ENCODE measurements at regions not wholly inside any gene's neighbourhood (a gene's known extent, or its start where the extent isn't known, plus 50 kb on each side); places are given as distances from the start of the nearest gene placed in this dataset.
A peak's percentile ranks its signal among the peaks of the same experiment; 100 is the strongest.

GRCh38 chr9:91036826-91037510, 235.3 kb downstream of the SYK start:
- in situ Hi-C loops (cut with MboI; ENCODE audit: low pct_unique_long_range_greater_than_20kb, low sequenced_read_pairs): no loop called here
- DNase-seq: peak; percentile 94

GRCh38 chr9:91037511-91038482, 236.2 kb downstream of the SYK start:
- DNase-seq: no peak
- in situ Hi-C loops (cut with MboI; ENCODE audit: low pct_unique_long_range_greater_than_20kb, low sequenced_read_pairs): no loop called here

GRCh38 chr9:91038483-91039124, 237.0 kb downstream of the SYK start:
- in situ Hi-C loops (cut with MboI; ENCODE audit: low pct_unique_long_range_greater_than_20kb, low sequenced_read_pairs): no loop called here

DNA sequence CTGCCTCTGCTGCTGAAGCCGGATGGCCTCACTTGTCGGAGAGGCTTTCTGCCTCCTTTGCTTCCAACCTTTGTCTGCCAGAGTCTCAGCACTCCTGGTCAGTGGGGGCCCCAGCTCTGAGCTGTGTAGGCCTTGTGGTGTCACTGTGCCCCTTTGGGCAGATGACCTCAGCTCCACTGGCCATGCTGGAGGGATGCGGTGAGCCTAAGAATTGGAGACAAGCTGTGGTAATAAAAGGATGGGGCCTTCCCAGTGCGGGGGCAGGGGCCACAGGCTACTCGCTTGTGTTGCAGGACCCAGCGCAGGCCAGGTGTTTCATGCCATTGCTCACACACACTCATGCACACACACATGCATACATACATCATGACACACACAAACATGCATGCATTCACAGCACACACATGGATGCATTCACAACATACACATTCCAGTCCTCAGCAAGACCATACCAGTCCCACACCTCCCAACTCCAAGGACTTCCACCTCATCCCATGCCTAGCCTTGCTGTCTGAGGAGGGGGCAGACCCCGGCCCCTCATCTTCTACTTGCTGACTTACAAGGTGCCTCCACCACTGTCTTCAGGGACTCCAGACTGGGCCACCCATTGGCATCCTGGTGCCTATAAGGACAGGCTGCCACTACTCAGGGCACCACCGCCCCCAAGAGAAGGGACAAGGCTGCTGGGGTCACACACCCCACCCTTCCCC, 237.7 kb downstream of the SYK start:
- in situ Hi-C loops (cut with MboI; ENCODE audit: low pct_unique_long_range_greater_than_20kb, low sequenced_read_pairs): no loop called here
- DNase-seq: no peak

More at GRCh38 chr9:91038483-91039124, 237.0 kb downstream of the SYK start:
- DNase-seq: no peak

- DNase-seq: no peak
- in situ Hi-C loops (cut with MboI; ENCODE audit: low pct_unique_long_range_greater_than_20kb, low sequenced_read_pairs): no loop called here
Observed at GRCh38 chr9:91039835-91040140, 238.2 kb downstream of the SYK start.

DNA sequence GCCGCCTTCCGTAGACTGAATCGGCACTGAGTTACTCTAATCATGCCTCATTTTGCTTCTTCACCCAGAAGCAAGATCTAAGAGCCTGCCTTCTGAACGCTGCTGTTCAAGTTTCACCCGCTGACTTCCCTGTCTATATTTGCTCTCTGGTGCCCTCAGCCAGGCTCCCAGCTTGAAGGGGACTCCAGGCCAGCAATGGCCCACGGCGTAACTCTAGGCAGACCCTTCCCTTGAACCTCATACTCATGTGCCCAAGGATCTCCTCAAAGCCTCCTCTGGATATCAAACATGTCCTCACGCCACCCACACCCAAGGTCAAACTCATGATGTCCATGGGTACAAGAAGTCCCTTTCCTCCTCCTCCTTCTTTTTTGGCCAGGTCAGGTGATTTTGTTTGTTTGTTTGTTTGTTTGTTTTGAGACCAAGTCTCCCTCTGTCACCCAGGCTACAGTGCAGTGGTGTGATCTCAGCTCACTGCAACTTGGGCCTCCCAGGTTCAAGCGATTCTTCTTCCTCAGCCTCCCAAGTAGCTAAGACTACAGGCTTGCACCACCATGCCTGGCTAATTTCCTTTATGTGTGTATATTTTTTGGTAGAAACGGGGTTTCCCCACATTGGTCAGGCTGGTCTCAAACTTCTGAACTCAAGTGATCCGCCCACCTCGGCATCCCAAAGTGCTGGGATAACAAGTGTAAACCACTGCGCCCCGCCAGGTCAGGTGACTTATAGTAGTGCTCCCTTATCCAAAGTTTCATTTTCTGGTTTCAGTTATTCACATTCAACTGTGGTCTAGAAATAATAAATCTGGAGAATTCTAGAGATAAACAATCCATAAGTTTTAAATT, 239.0 kb downstream of the SYK start:
- in situ Hi-C loops (cut with MboI; ENCODE audit: low pct_unique_long_range_greater_than_20kb, low sequenced_read_pairs): no loop called here
- DNase-seq: no peak

GRCh38 chr9:91042024-91042423, 240.4 kb downstream of the SYK start:
- in situ Hi-C loops (cut with MboI; ENCODE audit: low pct_unique_long_range_greater_than_20kb, low sequenced_read_pairs): no loop called here
- no peak for DNase-seq

DNA sequence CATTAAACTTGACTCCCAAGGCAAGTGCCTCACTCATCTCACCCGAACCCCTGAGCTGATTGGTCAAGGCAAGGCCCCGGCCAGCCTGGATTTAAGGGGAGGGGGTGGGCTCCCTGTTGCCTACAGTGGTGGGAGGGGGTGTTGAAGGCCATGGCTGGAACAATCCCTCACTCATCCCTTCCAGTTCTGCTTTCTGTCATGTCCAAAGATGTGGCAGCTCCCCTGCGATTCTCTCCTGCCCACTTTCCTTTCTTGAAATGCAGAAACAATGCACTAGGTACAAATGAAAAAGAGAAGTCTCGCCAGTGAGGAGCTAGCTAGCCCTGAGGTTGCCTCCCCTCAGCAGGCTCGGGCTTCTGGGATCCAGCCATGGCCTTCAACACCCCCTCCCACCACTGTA, 240.9 kb downstream of the SYK start:
- DNase-seq: no peak
- in situ Hi-C loops (cut with MboI; ENCODE audit: low pct_unique_long_range_greater_than_20kb, low sequenced_read_pairs): no loop called here

GRCh38 chr9:91043056-91043810, 241.6 kb downstream of the SYK start:
- in situ Hi-C loops (cut with MboI; ENCODE audit: low pct_unique_long_range_greater_than_20kb, low sequenced_read_pairs): no loop called here
- no peak for DNase-seq

- DNase-seq: no peak
- in situ Hi-C loops (cut with MboI; ENCODE audit: low pct_unique_long_range_greater_than_20kb, low sequenced_read_pairs): no loop called here
Observed at GRCh38 chr9:91043811-91044175, 242.2 kb downstream of the SYK start.

DNA sequence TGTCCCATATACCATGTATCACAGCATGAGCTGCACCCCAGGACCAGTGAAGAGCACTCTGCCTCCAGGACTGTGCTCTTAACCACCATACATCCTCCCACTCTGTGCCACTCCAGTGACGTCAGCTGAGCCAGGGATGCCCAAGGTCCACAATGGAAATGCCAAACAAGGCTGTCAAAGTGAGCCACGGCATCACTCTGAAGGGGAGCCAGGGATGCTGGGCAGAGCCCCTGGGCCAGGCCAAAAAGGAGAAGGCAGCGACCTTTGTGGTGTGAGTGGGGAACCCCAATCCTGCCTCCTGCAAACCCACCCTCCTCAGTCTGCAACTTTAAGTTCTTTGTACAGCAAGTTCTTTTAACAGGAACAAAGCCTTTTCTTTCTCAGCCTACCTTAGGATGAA, 242.7 kb downstream of the SYK start:
- in situ Hi-C loops (cut with MboI; ENCODE audit: low pct_unique_long_range_greater_than_20kb, low sequenced_read_pairs): no loop called here
- DNase-seq: no peak

DNA sequence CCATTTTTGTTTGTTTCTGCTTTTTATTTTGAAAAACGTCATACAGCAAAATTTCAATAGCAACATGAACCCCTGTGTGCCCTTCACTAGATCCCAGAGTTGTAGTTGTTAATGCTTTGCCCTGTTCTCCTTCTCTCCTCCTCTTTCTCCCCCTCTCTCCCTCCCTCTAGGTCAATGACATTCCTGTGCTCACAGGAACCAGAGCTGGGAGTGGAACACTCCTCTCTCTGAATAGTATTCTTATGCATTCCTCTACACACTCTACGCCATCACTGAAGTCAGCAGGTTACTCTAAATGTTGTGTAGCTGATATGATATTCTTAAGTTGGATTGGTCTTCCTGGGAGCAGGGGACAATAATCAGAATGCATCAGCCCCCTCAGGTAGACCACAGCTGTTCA, 243.4 kb downstream of the SYK start:
- in situ Hi-C loops (cut with MboI; ENCODE audit: low pct_unique_long_range_greater_than_20kb, low sequenced_read_pairs): no loop called here
- no peak for DNase-seq

DNA sequence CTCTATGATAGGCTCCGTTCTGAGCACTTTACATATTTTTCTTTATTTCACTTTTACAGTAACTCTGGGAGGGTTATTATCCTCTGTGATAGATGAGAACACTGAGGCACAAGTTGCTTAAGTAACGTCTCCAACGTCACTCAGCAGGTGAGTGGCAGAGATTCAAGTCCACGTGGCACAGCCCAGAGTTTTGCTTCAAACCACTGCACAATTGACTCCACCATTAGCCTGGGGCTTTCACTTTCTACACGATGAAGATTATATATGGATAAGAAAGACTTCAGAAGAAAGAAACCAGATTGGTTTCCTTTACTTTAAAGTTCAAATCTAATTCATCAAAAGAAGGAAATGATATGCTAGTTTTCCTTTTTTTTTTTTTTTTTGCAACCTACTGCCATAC, 245.9 kb downstream of the SYK start:
- no peak for DNase-seq
- in situ Hi-C loops (cut with MboI; ENCODE audit: low pct_unique_long_range_greater_than_20kb, low sequenced_read_pairs): no loop called here

- in situ Hi-C loops (cut with MboI; ENCODE audit: low pct_unique_long_range_greater_than_20kb, low sequenced_read_pairs): no loop called here
Observed at GRCh38 chr9:91047993-91048607, 246.5 kb downstream of the SYK start.

DNA sequence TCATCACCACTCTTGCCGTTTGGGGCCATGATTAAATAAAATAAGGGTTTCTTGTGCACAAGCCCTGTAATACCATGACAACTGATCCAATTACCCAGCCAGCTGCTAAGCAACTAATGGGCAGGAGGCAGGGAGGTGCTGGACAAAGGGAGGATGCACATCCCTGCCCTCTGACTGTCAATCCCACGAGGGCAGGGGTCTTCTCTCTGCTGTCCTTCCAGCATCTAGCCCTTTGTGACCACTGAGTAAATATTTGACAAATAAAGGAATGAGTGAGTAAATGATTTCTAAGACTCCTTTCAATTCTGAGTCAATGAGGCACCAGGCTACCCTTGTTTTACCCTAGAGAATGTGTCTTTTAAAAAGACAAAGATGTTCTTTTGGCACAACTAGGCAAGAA, 247.1 kb downstream of the SYK start:
- DNase-seq: no peak
- in situ Hi-C loops (cut with MboI; ENCODE audit: low pct_unique_long_range_greater_than_20kb, low sequenced_read_pairs): no loop called here

More at GRCh38 chr9:91047993-91048607, 246.5 kb downstream of the SYK start:
- DNase-seq: no peak

- in situ Hi-C loops (cut with MboI; ENCODE audit: low pct_unique_long_range_greater_than_20kb, low sequenced_read_pairs): no loop called here
- no peak for DNase-seq
Observed at GRCh38 chr9:91053824-91054223, 252.2 kb downstream of the SYK start.

- no peak for DNase-seq
- in situ Hi-C loops (cut with MboI; ENCODE audit: low pct_unique_long_range_greater_than_20kb, low sequenced_read_pairs): no loop called here
Observed at GRCh38 chr9:91055845-91056244, 254.2 kb downstream of the SYK start.

DNA sequence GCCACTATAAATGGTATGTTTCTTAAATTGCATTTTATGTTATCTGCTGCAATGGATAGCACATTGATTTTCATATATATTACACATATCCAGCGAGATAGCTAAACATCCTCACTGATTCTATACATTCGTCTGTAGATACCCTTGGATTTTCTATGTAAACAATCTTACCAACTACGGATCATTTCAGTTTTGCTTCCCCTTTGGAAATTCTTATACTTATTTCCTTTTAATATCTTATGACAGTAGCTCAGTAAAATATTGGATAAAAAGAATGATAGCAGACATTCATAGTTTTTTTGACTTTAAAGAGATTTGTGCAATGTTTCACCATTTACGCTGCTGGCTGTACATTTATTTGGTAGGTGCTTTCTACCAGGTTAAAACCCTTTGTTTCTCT, 254.9 kb downstream of the SYK start:
- in situ Hi-C loops (cut with MboI; ENCODE audit: low pct_unique_long_range_greater_than_20kb, low sequenced_read_pairs): no loop called here
- no peak for DNase-seq

All from KBM-7 (cell line).